ENCODE measurements at regions not wholly inside any gene's neighbourhood (a gene's known extent, or its start where the extent isn't known, plus 50 kb on each side); places are given as distances from the start of the nearest gene placed in this dataset.

GRCh38 chr1:58165073-58165472, 381.5 kb downstream of the OMA1 start:
- TF ChIP-seq EZH2 (IDR thresholded peaks at IDR 0.05; ENCODE audit: borderline replicate concordance, low read depth, low read length, severe bottlenecking) (no peak), CTCF (IDR thresholded peaks at IDR 0.05; ENCODE audit: borderline replicate concordance, extremely low read depth, low read length, poor library complexity, severe bottlenecking) (no peak)

Measured in DND-41 (cell line).